HL-60/S4 treated with phorbol 12-myristate 13-acetate at 8.2 ng/mL for 4 days and 3 days (cell line): ENCODE measurements at regions not wholly inside any gene's neighbourhood (a gene's known extent, or its start where the extent isn't known, plus 50 kb on each side); places are given as distances from the start of the nearest gene placed in this dataset.

ENCODE experiments used
- in situ Hi-C: fragments of 300-500 bp; cut with MboI; formaldehyde crosslinking; loops from 2 replicates; pipeline ENCODE4 v1.15.0; 2022; ENCODE audit warnings: low sequenced_read_pairs

DNA sequence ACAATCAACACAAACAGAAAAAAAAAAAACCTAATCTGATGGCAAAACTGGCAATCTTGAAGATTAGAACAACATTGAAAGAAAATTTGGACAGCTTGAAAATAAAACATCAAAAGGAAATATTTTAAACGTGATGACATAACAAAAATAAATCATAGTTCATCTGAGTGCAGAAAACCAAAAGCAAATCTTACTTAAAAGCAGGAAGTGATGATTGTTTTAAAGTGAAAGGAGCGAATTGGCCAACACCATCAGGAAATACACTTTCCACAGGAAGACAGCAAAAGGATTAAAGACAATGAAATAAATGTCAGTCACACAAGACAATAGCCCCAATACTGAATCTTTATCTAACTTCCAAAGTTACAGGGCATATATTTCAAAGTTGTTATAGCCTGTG, 696.5 kb upstream of the CHORDC1 start:
- in situ Hi-C loops = no loop called here

- in situ Hi-C loops = no loop called here
These were observed 693.9 kb upstream of the CHORDC1 start for GRCh38 chr11:90916706-90917105.

DNA sequence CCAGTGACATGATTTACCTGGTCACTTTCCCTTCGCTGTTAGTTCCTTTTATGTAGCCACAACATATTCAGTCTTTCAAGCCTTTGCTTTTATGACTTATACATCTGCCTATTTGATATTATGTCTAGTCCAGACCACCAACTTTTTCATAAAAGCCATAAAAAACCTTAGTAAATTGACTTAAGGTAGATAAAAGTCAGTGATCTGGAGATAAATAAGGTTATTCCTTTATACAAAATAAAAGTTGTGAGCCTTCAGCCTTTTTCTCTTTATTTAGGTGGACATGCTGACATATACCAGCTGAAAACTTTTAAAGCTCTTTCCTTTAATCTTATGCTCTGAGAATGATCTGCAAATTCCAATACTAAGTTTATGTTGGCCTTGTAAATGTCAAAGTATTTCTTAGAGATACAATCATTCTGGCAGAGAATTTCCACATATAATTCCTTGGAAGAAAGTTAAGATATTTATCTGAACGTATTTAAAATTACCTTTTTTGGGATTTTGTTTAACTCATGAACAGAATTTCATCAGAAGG, 690.4 kb upstream of the CHORDC1 start:
- in situ Hi-C loops = no loop called here

DNA sequence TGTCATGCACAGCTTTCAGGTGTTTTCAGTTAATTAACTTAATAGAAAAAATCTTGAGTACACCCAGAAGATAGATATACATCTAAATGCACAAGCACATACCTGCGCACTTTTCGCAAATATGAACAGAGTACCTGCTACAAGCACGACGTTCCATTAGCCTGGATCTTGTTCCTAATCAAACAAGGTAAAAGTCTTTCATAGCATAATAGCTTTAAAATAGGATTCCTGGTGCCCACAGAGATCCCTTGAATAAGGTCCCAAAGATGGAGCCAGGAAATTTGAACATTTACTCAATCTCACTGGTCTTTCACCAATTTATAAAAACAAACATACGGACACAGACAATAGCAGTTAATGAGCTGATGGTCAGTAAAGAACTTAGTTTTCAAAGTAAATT, 689.8 kb upstream of the CHORDC1 start:
- in situ Hi-C loops = no loop called here

GRCh38 chr11:90911192-90911591, 688.3 kb upstream of the CHORDC1 start:
- in situ Hi-C loops = no loop called here

- in situ Hi-C loops = no loop called here
These were observed 685.2 kb upstream of the CHORDC1 start for GRCh38 chr11:90908074-90908473.

- in situ Hi-C loops = no loop called here
These were observed 673.0 kb upstream of the CHORDC1 start for GRCh38 chr11:90895850-90896249.

DNA sequence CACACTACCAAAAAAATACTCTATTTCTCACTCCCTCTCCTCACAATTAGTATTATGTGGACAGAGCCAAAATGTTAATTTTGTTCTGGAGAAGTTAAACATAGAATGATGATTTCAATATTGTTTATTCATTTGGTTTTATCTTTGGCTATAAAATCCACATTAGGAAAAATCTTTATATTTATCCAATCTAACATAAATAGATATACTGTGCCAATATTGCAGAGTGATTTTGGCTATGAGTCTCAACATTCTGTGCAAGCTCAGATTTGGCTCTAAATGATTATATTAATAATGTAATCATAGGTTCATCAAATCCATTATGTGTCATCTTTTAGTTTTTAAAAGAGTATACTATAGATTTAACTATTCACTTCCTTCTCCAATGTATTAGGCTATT, 667.5 kb upstream of the CHORDC1 start:
- in situ Hi-C loops = no loop called here

- in situ Hi-C loops = no loop called here
These were observed 661.3 kb upstream of the CHORDC1 start for GRCh38 chr11:90884181-90884580.

GRCh38 chr11:90874986-90875385, 652.1 kb upstream of the CHORDC1 start:
- in situ Hi-C loops = no loop called here

- in situ Hi-C loops = no loop called here
These were observed 651.4 kb upstream of the CHORDC1 start for GRCh38 chr11:90874281-90874680.

- in situ Hi-C loops = no loop called here
These were observed 644.6 kb upstream of the CHORDC1 start for GRCh38 chr11:90867416-90867815.

- in situ Hi-C loops = no loop called here
These were observed 633.9 kb upstream of the CHORDC1 start for GRCh38 chr11:90856790-90857189.

- in situ Hi-C loops = no loop called here
These were observed 632.7 kb upstream of the CHORDC1 start for GRCh38 chr11:90855531-90855930.

DNA sequence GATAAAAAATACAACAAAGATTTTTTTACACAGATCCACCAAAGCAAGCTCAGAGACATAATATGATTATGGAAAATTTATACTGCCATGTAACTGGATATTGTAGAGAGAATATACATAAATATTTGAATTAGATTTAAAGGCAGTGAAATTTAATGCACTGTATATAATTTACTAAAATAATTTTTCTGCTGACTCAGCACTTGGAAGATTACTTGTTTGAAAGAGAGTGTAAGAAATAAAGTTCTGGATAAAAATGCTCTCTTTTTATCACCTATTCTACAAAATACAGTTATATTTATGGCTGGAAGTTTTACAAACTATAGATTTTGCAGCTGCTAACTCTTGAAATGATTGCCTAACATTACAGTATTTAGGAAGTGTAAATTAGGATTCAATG, 628.3 kb upstream of the CHORDC1 start:
- in situ Hi-C loops = no loop called here

- in situ Hi-C loops = no loop called here
These were observed 626.5 kb upstream of the CHORDC1 start for GRCh38 chr11:90849312-90849711.

- in situ Hi-C loops = no loop called here
These were observed 624.5 kb upstream of the CHORDC1 start for GRCh38 chr11:90847268-90847886.

- in situ Hi-C loops = no loop called here
These were observed 623.8 kb upstream of the CHORDC1 start for GRCh38 chr11:90846628-90847027.

- in situ Hi-C loops = no loop called here
These were observed 623.0 kb upstream of the CHORDC1 start for GRCh38 chr11:90845799-90846198.

- in situ Hi-C loops = no loop called here
These were observed 622.3 kb upstream of the CHORDC1 start for GRCh38 chr11:90845126-90845525.

DNA sequence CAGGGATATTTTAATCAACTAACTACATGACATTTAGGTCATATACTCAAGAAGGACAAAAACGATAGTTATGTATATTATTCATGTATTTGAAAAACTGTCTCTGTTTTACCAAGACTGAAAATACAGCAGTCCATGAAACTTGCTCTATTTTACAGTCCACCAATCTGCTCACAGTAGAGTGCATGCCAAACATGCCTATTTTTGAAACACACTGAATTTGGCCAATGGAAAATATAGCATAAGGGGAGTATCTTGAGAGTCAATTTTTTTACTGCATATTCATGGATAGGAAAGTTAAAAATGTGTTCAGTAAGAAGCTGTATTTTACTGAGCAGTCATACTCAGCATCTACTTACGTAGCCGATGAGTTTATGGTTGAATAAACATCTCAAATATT, 621.2 kb upstream of the CHORDC1 start:
- in situ Hi-C loops = no loop called here

DNA sequence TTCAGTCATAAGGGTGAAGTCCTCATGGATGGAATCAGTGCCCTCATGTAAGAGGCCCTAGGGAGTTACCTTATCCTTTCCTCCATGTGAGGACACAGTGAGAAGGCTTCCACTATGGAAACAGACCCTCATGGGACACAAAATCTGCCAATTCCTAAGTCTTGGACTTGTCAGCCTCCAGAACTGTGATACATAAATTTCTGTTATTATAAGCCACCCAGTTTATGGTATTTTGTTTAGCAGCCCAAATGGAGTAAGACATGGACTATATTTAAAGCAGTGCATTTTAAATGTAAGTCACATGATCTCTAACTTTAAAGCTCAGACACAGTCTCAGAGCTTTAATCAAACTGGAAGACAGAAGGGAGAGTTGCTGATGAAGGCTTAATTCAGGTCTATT, 619.8 kb upstream of the CHORDC1 start:
- in situ Hi-C loops = no loop called here

GRCh38 chr11:90840071-90840470, 617.2 kb upstream of the CHORDC1 start:
- in situ Hi-C loops = no loop called here
